ENCODE measurements at regions not wholly inside any gene's neighbourhood (a gene's known extent, or its start where the extent isn't known, plus 50 kb on each side); places are given as distances from the start of the nearest gene placed in this dataset.

- TF ChIP-seq CTCF (IDR thresholded peaks at IDR 0.05): no peak
- TF ChIP-seq NR3C1 (CRISPR knock-in tag; conservative IDR thresholded peaks at IDR 0.05; ENCODE audit: low read depth): no peak
- no peak for TF ChIP-seq ZNF121 (CRISPR knock-in tag; IDR thresholded peaks at IDR 0.05)
- no peak for TF ChIP-seq SMAD3 (CRISPR knock-in tag; IDR thresholded peaks at IDR 0.05; ENCODE audit: borderline replicate concordance)
- TF ChIP-seq KAT7 (CRISPR knock-in tag; IDR thresholded peaks at IDR 0.05; ENCODE audit: borderline replicate concordance): no peak
- no peak for TF ChIP-seq JUN (CRISPR knock-in tag; IDR thresholded peaks at IDR 0.05)
- no peak for TF ChIP-seq SP1 (CRISPR knock-in tag; conservative IDR thresholded peaks at IDR 0.05)
- no peak for TF ChIP-seq E2F4 (CRISPR knock-in tag; IDR thresholded peaks at IDR 0.05; ENCODE audit: borderline replicate concordance, low read depth)
- TF ChIP-seq USF1 (CRISPR knock-in tag; IDR thresholded peaks at IDR 0.05): no peak
- no peak for TF ChIP-seq ATF2 (CRISPR knock-in tag; IDR thresholded peaks at IDR 0.05; ENCODE audit: borderline replicate concordance, low read depth)
- no peak for TF ChIP-seq ESRRA (CRISPR knock-in tag; IDR thresholded peaks at IDR 0.05; ENCODE audit: borderline replicate concordance)
- TF ChIP-seq PRRX2 (CRISPR knock-in tag; IDR thresholded peaks at IDR 0.05): no peak
- no peak for TF ChIP-seq IRF1 (CRISPR knock-in tag; IDR thresholded peaks at IDR 0.05)
- TF ChIP-seq ATF1 (CRISPR knock-in tag; IDR thresholded peaks at IDR 0.05): no peak
Measured at GRCh38 chr1:67578397-67579020, 106.5 kb upstream of the GADD45A start.
